GM12878 (cell line): ENCODE measurements at regions not wholly inside any gene's neighbourhood (a gene's known extent, or its start where the extent isn't known, plus 50 kb on each side); places are given as distances from the start of the nearest gene placed in this dataset.

ENCODE experiments used
- ATAC-seq: fragments of 200-7000 bp; cut with Tn5 transposase; 3 replicates; pipeline ENCODE4 v1.9.1; 2020; ENCODE audit warnings: mild to moderate bottlenecking, moderate library complexity
- BruUV-seq: library from RNA; stranded (reverse); fragments of 400-500 nt; replicated peaks from 2 replicates; lab custom pipeline; 2021; lab: Mats Ljungman, UMichigan
- CTCF ChIA-PET: fragments of 300-600 bp; sonication (Branson Sonifier 250); formaldehyde crosslinking; extraction: SDS; loops from one replicate; lab custom pipeline; 2021; ENCODE audit warnings: inconsistent platforms; lab: Yijun Ruan, JAX
- POLR2A ChIA-PET: fragments of 350-600 bp; formaldehyde crosslinking; extraction: SDS; loops from one replicate; lab custom pipeline; 2021; ENCODE audit warnings: inconsistent platforms; lab: Charles Lee
- RAD21 ChIA-PET: fragments of 300-600 bp; sonication (Branson Sonifier 250); formaldehyde crosslinking; loops from one replicate; lab custom pipeline; 2023; ENCODE audit warnings: antibody characterized with exemption; ENCODE audit not compliant: unreplicated experiment; lab: Charles Lee
- SMC1A ChIA-PET: fragments of 300-600 bp; sonication (Branson Sonifier 250); formaldehyde crosslinking; loops from one replicate; lab custom pipeline; 2023; ENCODE audit not compliant: unreplicated experiment, uncharacterized antibody; lab: Charles Lee
- DNase-seq: peaks from one replicate; pipeline ENCODE4 v3.0.0-alpha.2; 2011; ENCODE audit warnings: low read depth, low spot score
- FAIRE-seq: peaks from 3 replicates; lab custom pipeline; 2011; peaks lifted over from hg19 to GRCh38; lab: Jason Lieb, UNC
- H2AFZ ChIP-seq: 2 replicates; pipeline ENCODE4 v1.6.0; 2011; ENCODE audit warnings: low read depth, low read length, control low read depth; ENCODE audit not compliant: control insufficient read depth
- H3K27ac ChIP-seq: 2 replicates; pipeline ENCODE4 v1.5.1; 2011; ENCODE audit warnings: control low read depth; ENCODE audit not compliant: control insufficient read depth, insufficient read depth
- H3K27me3 ChIP-seq, 2 experiments: replicated peaks in 1 of 2; 2 replicates each; pipeline versions ENCODE4 v1.6.0 to v1.6.1; 2011; ENCODE audit warnings: low read length in 1 of 2; ENCODE audit not compliant: control insufficient read depth in 2 of 2, insufficient read depth in 2 of 2
- H3K36me3 ChIP-seq, 2 experiments: 2 replicates each; pipeline ENCODE4 v1.5.1; 2011; ENCODE audit warnings: low read length in 1 of 2; ENCODE audit not compliant: control insufficient read depth in 2 of 2, insufficient read depth in 2 of 2
- H3K4me1 ChIP-seq: 2 replicates; pipeline ENCODE4 v1.6.1; 2011; ENCODE audit warnings: mild to moderate bottlenecking, low read length, moderate library complexity, mixed read lengths; ENCODE audit not compliant: control insufficient read depth, insufficient read depth
- H3K4me2 ChIP-seq: 2 replicates; pipeline ENCODE4 v1.6.0; 2011; ENCODE audit warnings: control low read depth; ENCODE audit not compliant: control insufficient read depth, insufficient read depth
- H3K4me3 ChIP-seq: fragments of 200-600 bp; sonication (generic); 2 replicates; pipeline ENCODE4 v1.5.1; 2016
- H3K79me2 ChIP-seq: 2 replicates; pipeline ENCODE4 v1.6.0; 2011; ENCODE audit warnings: low read length; ENCODE audit not compliant: control insufficient read depth, insufficient read depth
- H3K9ac ChIP-seq: 2 replicates; pipeline ENCODE4 v1.8.0; 2011; ENCODE audit warnings: low read length, control low read depth, mixed read lengths; ENCODE audit not compliant: control insufficient read depth, insufficient read depth
- H3K9me3 ChIP-seq: replicated peaks from 3 replicates; pipeline ENCODE4 v1.5.1; 2011; ENCODE audit warnings: mild to moderate bottlenecking, low read length; ENCODE audit not compliant: control insufficient read depth, insufficient read depth
- H4K20me1 ChIP-seq: 2 replicates; pipeline ENCODE4 v1.6.0; 2011; ENCODE audit not compliant: control insufficient read depth, insufficient read depth
- FOS ChIP-seq: IDR thresholded peaks from 3 replicates; pipeline ENCODE4 v1.6.1; 2011; ENCODE audit warnings: borderline replicate concordance; ENCODE audit not compliant: insufficient read length; ENCODE audit errors: extremely low read depth
- IKZF1 ChIP-seq: fragments of 450-650 bp; conservative IDR thresholded peaks from 2 replicates; pipeline ENCODE4 v1.6.1; 2017; ENCODE audit warnings: antibody characterized with exemption, mild to moderate bottlenecking
- NFIC ChIP-seq: IDR thresholded peaks from 2 replicates; pipeline ENCODE4 v1.6.1; 2012; ENCODE audit warnings: low read depth, mild to moderate bottlenecking, inconsistent platforms, low read length, moderate library complexity
- NFYA ChIP-seq: IDR thresholded peaks from 2 replicates; pipeline ENCODE4 v1.6.1; 2011; ENCODE audit warnings: low read depth, mild to moderate bottlenecking, low read length, improper control_type of control experiment, borderline replicate concordance
- RUNX3 ChIP-seq: IDR thresholded peaks from 2 replicates; pipeline ENCODE4 v1.6.1; 2012; ENCODE audit warnings: low read length, inconsistent platforms
- WRNIP1 ChIP-seq: IDR thresholded peaks from 2 replicates; pipeline ENCODE4 v1.6.1; 2011; ENCODE audit warnings: low read depth, low read length, improper control_type of control experiment, borderline replicate concordance
- WGBS: methylation state at CpG from one replicate; pipeline ENCODE4 v1.1.6; 2016; ENCODE audit warnings: low lambda C conversion rate; ENCODE audit not compliant: insufficient replicate concordance, insufficient coverage; ENCODE audit errors: missing lambda C conversion rate; 5-methylcytosine and 5-hydroxymethylcytosine counted together
- in situ Hi-C: fragments of 300-500 bp; cut with MboI; formaldehyde crosslinking; loops from 9 replicates; pipeline ENCODE4 v1.14.3; 2018; ENCODE audit warnings: mixed read lengths
- intact Hi-C: fragments of 100-400 bp; cut with micrococcal nuclease; formaldehyde crosslinking; loops from one replicate; pipeline ENCODE4 v1.14.2; 2022; ENCODE audit not compliant: unreplicated experiment
- TF ChIP-seq, protein P1 (sequence below): fragments of 450-650 bp; formaldehyde crosslinking; IDR thresholded peaks from 2 replicates; pipeline ENCODE4 v1.4.0; 2020; ENCODE audit warnings: mild to moderate bottlenecking, moderate library complexity
- TF ChIP-seq, protein P2 (sequence below): IDR thresholded peaks from 2 replicates; pipeline ENCODE4 v1.6.1; 2011; ENCODE audit warnings: mild to moderate bottlenecking, low read depth, low read length, moderate library complexity; ENCODE audit not compliant: insufficient replicate concordance
- TF ChIP-seq, protein P3 (sequence below): IDR thresholded peaks from 2 replicates; pipeline ENCODE4 v1.6.1; 2012; ENCODE audit warnings: improper control_type of control experiment, low read depth, low read length; ENCODE audit not compliant: insufficient replicate concordance

DNA sequence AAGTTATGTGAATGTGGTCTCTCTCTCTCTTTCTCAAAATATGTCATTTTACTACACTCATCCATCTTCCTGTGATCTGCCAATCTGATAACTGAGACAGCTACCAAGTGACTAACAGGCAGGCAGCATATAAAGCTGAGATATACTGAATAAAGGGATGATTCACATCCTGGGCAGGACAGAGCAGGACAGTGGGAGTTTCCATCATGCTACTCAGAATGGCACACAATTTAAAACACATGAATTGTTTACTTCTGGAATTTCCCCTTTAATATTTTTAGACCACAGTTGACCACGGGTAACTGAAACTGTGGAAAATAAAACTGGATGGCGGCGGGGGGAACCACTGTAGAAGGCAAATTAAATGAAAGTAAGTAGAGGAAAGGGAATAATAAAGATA, 58.6 kb upstream of the DCTD start (continued):
- TF ChIP-seq, protein P1, sequence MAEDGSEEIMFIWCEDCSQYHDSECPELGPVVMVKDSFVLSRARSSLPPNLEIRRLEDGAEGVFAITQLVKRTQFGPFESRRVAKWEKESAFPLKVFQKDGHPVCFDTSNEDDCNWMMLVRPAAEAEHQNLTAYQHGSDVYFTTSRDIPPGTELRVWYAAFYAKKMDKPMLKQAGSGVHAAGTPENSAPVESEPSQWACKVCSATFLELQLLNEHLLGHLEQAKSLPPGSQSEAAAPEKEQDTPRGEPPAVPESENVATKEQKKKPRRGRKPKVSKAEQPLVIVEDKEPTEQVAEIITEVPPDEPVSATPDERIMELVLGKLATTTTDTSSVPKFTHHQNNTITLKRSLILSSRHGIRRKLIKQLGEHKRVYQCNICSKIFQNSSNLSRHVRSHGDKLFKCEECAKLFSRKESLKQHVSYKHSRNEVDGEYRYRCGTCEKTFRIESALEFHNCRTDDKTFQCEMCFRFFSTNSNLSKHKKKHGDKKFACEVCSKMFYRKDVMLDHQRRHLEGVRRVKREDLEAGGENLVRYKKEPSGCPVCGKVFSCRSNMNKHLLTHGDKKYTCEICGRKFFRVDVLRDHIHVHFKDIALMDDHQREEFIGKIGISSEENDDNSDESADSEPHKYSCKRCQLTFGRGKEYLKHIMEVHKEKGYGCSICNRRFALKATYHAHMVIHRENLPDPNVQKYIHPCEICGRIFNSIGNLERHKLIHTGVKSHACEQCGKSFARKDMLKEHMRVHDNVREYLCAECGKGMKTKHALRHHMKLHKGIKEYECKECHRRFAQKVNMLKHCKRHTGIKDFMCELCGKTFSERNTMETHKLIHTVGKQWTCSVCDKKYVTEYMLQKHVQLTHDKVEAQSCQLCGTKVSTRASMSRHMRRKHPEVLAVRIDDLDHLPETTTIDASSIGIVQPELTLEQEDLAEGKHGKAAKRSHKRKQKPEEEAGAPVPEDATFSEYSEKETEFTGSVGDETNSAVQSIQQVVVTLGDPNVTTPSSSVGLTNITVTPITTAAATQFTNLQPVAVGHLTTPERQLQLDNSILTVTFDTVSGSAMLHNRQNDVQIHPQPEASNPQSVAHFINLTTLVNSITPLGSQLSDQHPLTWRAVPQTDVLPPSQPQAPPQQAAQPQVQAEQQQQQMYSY (CRISPR knock-in tag): no peak
- TF ChIP-seq, protein P2, sequence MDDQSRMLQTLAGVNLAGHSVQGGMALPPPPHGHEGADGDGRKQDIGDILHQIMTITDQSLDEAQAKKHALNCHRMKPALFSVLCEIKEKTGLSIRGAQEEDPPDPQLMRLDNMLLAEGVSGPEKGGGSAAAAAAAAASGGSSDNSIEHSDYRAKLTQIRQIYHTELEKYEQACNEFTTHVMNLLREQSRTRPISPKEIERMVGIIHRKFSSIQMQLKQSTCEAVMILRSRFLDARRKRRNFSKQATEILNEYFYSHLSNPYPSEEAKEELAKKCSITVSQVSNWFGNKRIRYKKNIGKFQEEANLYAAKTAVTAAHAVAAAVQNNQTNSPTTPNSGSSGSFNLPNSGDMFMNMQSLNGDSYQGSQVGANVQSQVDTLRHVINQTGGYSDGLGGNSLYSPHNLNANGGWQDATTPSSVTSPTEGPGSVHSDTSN: peak; percentile 67
- TF ChIP-seq IKZF1: peak; percentile 72

DNA sequence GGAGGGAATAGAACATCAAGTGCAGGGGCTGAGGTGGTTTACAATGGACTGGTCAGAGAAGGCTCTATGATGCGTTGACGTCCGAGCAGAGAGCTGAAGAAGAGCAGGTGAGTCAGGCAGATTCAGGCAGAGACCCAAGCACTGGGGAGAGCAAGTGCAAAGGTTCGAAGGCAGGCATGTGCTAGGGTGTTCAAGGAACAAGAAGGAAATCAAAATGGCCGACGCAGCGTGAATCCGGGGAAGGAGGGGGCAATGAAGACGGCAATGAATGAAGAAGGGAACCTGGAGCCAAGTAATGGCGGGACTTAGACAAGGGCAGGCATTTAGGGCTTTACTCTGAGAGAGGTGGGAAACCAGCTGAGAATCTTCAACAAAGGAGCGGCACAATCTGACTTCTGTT, 56.8 kb upstream of the DCTD start:
- Histone ChIP-seq H3K79me2 (no peaks in the 10 kb centered on the region), H3K9me3 (peaks cover 6% of the 10 kb centered on the region; the same call in 2 of the 3 replicates), H3K27me3 (no peaks in the 10 kb centered on the region), H4K20me1 (no peaks in the 10 kb centered on the region), H3K4me3 (no peak overlapping the region), H3K4me2 (no peak overlapping the region), H2AFZ (no peak overlapping the region), H3K4me1 (peaks cover 8% of the 10 kb centered on the region), H3K27ac (no peak overlapping the region), H3K36me3 (no peaks in the 10 kb centered on the region; a peak in 1 of 4 replicates), H3K9ac (no peak overlapping the region)
- WGBS: 84% methylated on average over 11 of the region's 11 CpGs
- ChIA-PET RAD21 (no interaction called here), SMC1A (interaction anchor here (0.8 kb wide), 1 partner anchor 36 kb away, joined by 3 read pairs; no protein-coding TSS in a partner anchor), POLR2A (no interaction called here), CTCF (interaction anchor here (0.6 kb wide), 1 partner anchor 100 kb away, joined by 3 read pairs; no protein-coding TSS in a partner anchor)
- in situ Hi-C loops: no loop called here
- no TSS peak for BruUV-seq
- DNase-seq: no peak
- ATAC-seq: no peak
- no peak for FAIRE-seq
- intact Hi-C loops: no loop called here
- TF ChIP-seq NFIC (no peak), NFYA (no peak), FOS (no peak), RUNX3 (no peak), WRNIP1 (no peak)
- TF ChIP-seq, protein P3, sequence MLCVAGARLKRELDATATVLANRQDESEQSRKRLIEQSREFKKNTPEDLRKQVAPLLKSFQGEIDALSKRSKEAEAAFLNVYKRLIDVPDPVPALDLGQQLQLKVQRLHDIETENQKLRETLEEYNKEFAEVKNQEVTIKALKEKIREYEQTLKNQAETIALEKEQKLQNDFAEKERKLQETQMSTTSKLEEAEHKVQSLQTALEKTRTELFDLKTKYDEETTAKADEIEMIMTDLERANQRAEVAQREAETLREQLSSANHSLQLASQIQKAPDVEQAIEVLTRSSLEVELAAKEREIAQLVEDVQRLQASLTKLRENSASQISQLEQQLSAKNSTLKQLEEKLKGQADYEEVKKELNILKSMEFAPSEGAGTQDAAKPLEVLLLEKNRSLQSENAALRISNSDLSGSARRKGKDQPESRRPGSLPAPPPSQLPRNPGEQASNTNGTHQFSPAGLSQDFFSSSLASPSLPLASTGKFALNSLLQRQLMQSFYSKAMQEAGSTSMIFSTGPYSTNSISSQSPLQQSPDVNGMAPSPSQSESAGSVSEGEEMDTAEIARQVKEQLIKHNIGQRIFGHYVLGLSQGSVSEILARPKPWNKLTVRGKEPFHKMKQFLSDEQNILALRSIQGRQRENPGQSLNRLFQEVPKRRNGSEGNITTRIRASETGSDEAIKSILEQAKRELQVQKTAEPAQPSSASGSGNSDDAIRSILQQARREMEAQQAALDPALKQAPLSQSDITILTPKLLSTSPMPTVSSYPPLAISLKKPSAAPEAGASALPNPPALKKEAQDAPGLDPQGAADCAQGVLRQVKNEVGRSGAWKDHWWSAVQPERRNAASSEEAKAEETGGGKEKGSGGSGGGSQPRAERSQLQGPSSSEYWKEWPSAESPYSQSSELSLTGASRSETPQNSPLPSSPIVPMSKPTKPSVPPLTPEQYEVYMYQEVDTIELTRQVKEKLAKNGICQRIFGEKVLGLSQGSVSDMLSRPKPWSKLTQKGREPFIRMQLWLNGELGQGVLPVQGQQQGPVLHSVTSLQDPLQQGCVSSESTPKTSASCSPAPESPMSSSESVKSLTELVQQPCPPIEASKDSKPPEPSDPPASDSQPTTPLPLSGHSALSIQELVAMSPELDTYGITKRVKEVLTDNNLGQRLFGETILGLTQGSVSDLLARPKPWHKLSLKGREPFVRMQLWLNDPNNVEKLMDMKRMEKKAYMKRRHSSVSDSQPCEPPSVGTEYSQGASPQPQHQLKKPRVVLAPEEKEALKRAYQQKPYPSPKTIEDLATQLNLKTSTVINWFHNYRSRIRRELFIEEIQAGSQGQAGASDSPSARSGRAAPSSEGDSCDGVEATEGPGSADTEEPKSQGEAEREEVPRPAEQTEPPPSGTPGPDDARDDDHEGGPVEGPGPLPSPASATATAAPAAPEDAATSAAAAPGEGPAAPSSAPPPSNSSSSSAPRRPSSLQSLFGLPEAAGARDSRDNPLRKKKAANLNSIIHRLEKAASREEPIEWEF: no peak
